ENCODE measurements at regions not wholly inside any gene's neighbourhood (a gene's known extent, or its start where the extent isn't known, plus 50 kb on each side); places are given as distances from the start of the nearest gene placed in this dataset.

GRCh38 chr14:62117751-62118105, 355.5 kb downstream of the SNAPC1 start:
- peaks cover 0 to 53% (median 13%) of the 10 kb centered on the region in 3 experiments for H3K27me3 ChIP-seq (ENCODE audit: control insufficient read depth in 3 of 3, insufficient read depth in 3 of 3, low read depth in 1 of 3, low read length in 3 of 3)

GRCh38 chr14:62118461-62118860, 356.2 kb downstream of the SNAPC1 start:
- Histone ChIP-seq H3K9me3 (replicated peaks in 1 of 2; ENCODE audit: control insufficient read depth in 2 of 2, insufficient read depth in 1 of 2, low read depth in 1 of 2, low read length in 2 of 2) (no peaks in the 10 kb centered on the region), H3K9ac (ENCODE audit: low read depth, low read length, poor library complexity) (no peak overlapping the region), H2BK15ac (ENCODE audit: low read length) (no peak overlapping the region), H3K27ac (replicated peaks; ENCODE audit: low read length) (no peak overlapping the region), H3K4ac (ENCODE audit: low read length) (no peak overlapping the region), H3K27me3 (ENCODE audit: control insufficient read depth in 3 of 3, insufficient read depth in 3 of 3, low read depth in 1 of 3, low read length in 3 of 3) (peaks cover 0 to 53% (median 13%) of the 10 kb centered on the region in 3 experiments), H3K79me1 (ENCODE audit: low read depth, low read length) (no peaks in the 10 kb centered on the region), H3K18ac (ENCODE audit: low read length) (no peak overlapping the region), H3K14ac (ENCODE audit: low read length) (no peak overlapping the region), H3K23ac (ENCODE audit: low read depth, low read length, poor library complexity) (no peak overlapping the region), H2BK5ac (ENCODE audit: low read length) (no peak overlapping the region), H3K4me3 (ENCODE audit: low read length in 2 of 2) (no peak overlapping the region), H3K4me2 (ENCODE audit: insufficient read depth, low read length, poor library complexity, severe bottlenecking) (no peak overlapping the region), H3K4me1 (ENCODE audit: control insufficient read depth in 2 of 2, insufficient read depth in 1 of 2, low read depth in 1 of 2, low read length in 2 of 2) (peaks cover 2 to 3% of the 10 kb centered on the region in 2 donors), H3K36me3 (replicated peaks in 1 of 2; ENCODE audit: control insufficient read depth in 2 of 2, insufficient read depth in 2 of 2, low read length in 2 of 2) (no peaks in the 10 kb centered on the region), H2AK5ac (ENCODE audit: low read depth, low read length) (no peak overlapping the region), H2BK120ac (ENCODE audit: low read depth, low read length) (no peak overlapping the region), H4K8ac (ENCODE audit: low read depth, low read length) (no peak overlapping the region), H4K91ac (ENCODE audit: low read depth, low read length, poor library complexity) (no peak overlapping the region), H2AFZ (ENCODE audit: low read length) (no peak overlapping the region), H2BK12ac (ENCODE audit: low read length) (no peak overlapping the region)
- DNase-seq (ENCODE audit: low spot score): no peak
- no CpG with 5 or more reads among the region's 4 CpGs for WGBS, 2 donors (ENCODE audit: extremely low coverage in 2 of 2, insufficient read length in 2 of 2, insufficient replicate concordance in 1 of 2)

More at GRCh38 chr14:62117751-62118105, 355.5 kb downstream of the SNAPC1 start:
- Histone ChIP-seq H3K9ac (ENCODE audit: low read depth, low read length, poor library complexity) (no peak overlapping the region), H4K91ac (ENCODE audit: low read depth, low read length, poor library complexity) (no peak overlapping the region), H2AFZ (ENCODE audit: low read length) (peak overlapping the region; percentile 92), H3K36me3 (replicated peaks in 1 of 2; ENCODE audit: control insufficient read depth in 2 of 2, insufficient read depth in 2 of 2, low read length in 2 of 2) (no peaks in the 10 kb centered on the region), H2BK12ac (ENCODE audit: low read length) (no peak overlapping the region), H3K27ac (replicated peaks; ENCODE audit: low read length) (no peak overlapping the region), H3K79me1 (ENCODE audit: low read depth, low read length) (no peaks in the 10 kb centered on the region), H4K8ac (ENCODE audit: low read depth, low read length) (no peak overlapping the region), H3K9me3 (replicated peaks in 1 of 2; ENCODE audit: control insufficient read depth in 2 of 2, insufficient read depth in 1 of 2, low read depth in 1 of 2, low read length in 2 of 2) (no peaks in the 10 kb centered on the region), H3K18ac (ENCODE audit: low read length) (no peak overlapping the region), H2BK5ac (ENCODE audit: low read length) (no peak overlapping the region), H3K4me1 (ENCODE audit: control insufficient read depth in 2 of 2, insufficient read depth in 1 of 2, low read depth in 1 of 2, low read length in 2 of 2) (peaks cover 2 to 3% of the 10 kb centered on the region in 2 donors), H3K14ac (ENCODE audit: low read length) (no peak overlapping the region), H3K4me3 (ENCODE audit: low read length in 2 of 2) (peak overlapping the region in 1 of 2 donors; percentile 74), H3K4ac (ENCODE audit: low read length) (no peak overlapping the region), H2BK120ac (ENCODE audit: low read depth, low read length) (no peak overlapping the region), H3K4me2 (ENCODE audit: insufficient read depth, low read length, poor library complexity, severe bottlenecking) (peak overlapping the region; percentile 96), H2AK5ac (ENCODE audit: low read depth, low read length) (no peak overlapping the region), H2BK15ac (ENCODE audit: low read length) (no peak overlapping the region), H3K23ac (ENCODE audit: low read depth, low read length, poor library complexity) (no peak overlapping the region)
- no peak for DNase-seq (ENCODE audit: low spot score)
- WGBS, 2 donors (ENCODE audit: extremely low coverage in 2 of 2, insufficient read length in 2 of 2, insufficient replicate concordance in 1 of 2): no CpG with 5 or more reads among the region's 10 CpGs

GRCh38 chr14:62118871-62119270, 356.7 kb downstream of the SNAPC1 start:
- H4K91ac ChIP-seq (ENCODE audit: low read depth, low read length, poor library complexity): no peak overlapping the region
- WGBS, 2 donors (ENCODE audit: extremely low coverage in 2 of 2, insufficient read length in 2 of 2, insufficient replicate concordance in 1 of 2): no CpG with 5 or more reads among the region's 6 CpGs
- H4K8ac ChIP-seq (ENCODE audit: low read depth, low read length): no peak overlapping the region
- H3K9ac ChIP-seq (ENCODE audit: low read depth, low read length, poor library complexity): no peak overlapping the region
- no peak overlapping the region for H3K4me3 ChIP-seq (ENCODE audit: low read length in 2 of 2)
- no peak overlapping the region for H2BK15ac ChIP-seq (ENCODE audit: low read length)
- no peak overlapping the region for H2BK120ac ChIP-seq (ENCODE audit: low read depth, low read length)
- H3K27ac ChIP-seq (replicated peaks; ENCODE audit: low read length): no peak overlapping the region
- H3K4me2 ChIP-seq (ENCODE audit: insufficient read depth, low read length, poor library complexity, severe bottlenecking): no peak overlapping the region
- H3K4me1 ChIP-seq (ENCODE audit: control insufficient read depth in 2 of 2, insufficient read depth in 1 of 2, low read depth in 1 of 2, low read length in 2 of 2): peaks cover 2 to 3% of the 10 kb centered on the region in 2 donors
- peaks cover 0 to 53% (median 13%) of the 10 kb centered on the region in 3 experiments for H3K27me3 ChIP-seq (ENCODE audit: control insufficient read depth in 3 of 3, insufficient read depth in 3 of 3, low read depth in 1 of 3, low read length in 3 of 3)
- H2AK5ac ChIP-seq (ENCODE audit: low read depth, low read length): no peak overlapping the region
- no peak overlapping the region for H2BK5ac ChIP-seq (ENCODE audit: low read length)
- no peak for DNase-seq (ENCODE audit: low spot score)
- no peaks in the 10 kb centered on the region for H3K9me3 ChIP-seq (replicated peaks in 1 of 2; ENCODE audit: control insufficient read depth in 2 of 2, insufficient read depth in 1 of 2, low read depth in 1 of 2, low read length in 2 of 2)
- no peak overlapping the region for H3K23ac ChIP-seq (ENCODE audit: low read depth, low read length, poor library complexity)
- no peaks in the 10 kb centered on the region for H3K79me1 ChIP-seq (ENCODE audit: low read depth, low read length)
- no peak overlapping the region for H3K4ac ChIP-seq (ENCODE audit: low read length)
- no peak overlapping the region for H3K18ac ChIP-seq (ENCODE audit: low read length)
- no peak overlapping the region for H3K14ac ChIP-seq (ENCODE audit: low read length)
- H2AFZ ChIP-seq (ENCODE audit: low read length): no peak overlapping the region
- no peaks in the 10 kb centered on the region for H3K36me3 ChIP-seq (replicated peaks in 1 of 2; ENCODE audit: control insufficient read depth in 2 of 2, insufficient read depth in 2 of 2, low read length in 2 of 2)
- H2BK12ac ChIP-seq (ENCODE audit: low read length): no peak overlapping the region

DNA sequence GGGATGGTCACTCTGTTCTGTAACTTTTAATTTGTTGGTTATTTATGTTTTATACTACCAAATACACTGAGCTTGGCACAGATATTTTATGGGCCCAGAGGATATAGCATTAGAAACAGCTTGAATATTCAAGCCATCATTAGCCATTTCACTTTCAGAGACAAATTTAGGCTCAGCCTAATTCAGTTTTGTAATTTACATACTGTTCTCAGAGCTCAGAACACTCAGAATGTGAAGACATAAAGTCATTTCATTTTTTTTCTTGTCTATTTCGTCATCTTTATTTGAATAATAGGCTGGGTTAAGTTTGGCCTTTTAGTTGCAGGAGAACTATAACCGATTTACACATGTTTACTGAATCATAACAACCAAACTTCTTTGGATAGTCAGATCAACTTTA, 361.7 kb downstream of the SNAPC1 start:
- Histone ChIP-seq H3K4ac (ENCODE audit: low read length) (no peak overlapping the region), H2AFZ (ENCODE audit: low read length) (no peak overlapping the region), H4K8ac (ENCODE audit: low read depth, low read length) (no peak overlapping the region), H3K4me1 (ENCODE audit: control insufficient read depth in 2 of 2, insufficient read depth in 1 of 2, low read depth in 1 of 2, low read length in 2 of 2) (peaks cover 0 to 1% of the 10 kb centered on the region in 2 donors), H3K4me2 (ENCODE audit: insufficient read depth, low read length, poor library complexity, severe bottlenecking) (no peak overlapping the region), H3K14ac (ENCODE audit: low read length) (no peak overlapping the region), H3K23ac (ENCODE audit: low read depth, low read length, poor library complexity) (no peak overlapping the region), H4K91ac (ENCODE audit: low read depth, low read length, poor library complexity) (no peak overlapping the region), H2BK15ac (ENCODE audit: low read length) (no peak overlapping the region), H2BK120ac (ENCODE audit: low read depth, low read length) (no peak overlapping the region), H3K4me3 (ENCODE audit: low read length in 2 of 2) (no peak overlapping the region), H2AK5ac (ENCODE audit: low read depth, low read length) (no peak overlapping the region), H3K9ac (ENCODE audit: low read depth, low read length, poor library complexity) (no peak overlapping the region), H2BK12ac (ENCODE audit: low read length) (no peak overlapping the region), H3K18ac (ENCODE audit: low read length) (no peak overlapping the region), H3K27me3 (ENCODE audit: control insufficient read depth in 3 of 3, insufficient read depth in 3 of 3, low read depth in 1 of 3, low read length in 3 of 3) (peaks cover 0 to 5% (median 0%) of the 10 kb centered on the region in 3 experiments), H2BK5ac (ENCODE audit: low read length) (no peak overlapping the region), H3K27ac (replicated peaks; ENCODE audit: low read length) (no peak overlapping the region), H3K9me3 (replicated peaks in 1 of 2; ENCODE audit: control insufficient read depth in 2 of 2, insufficient read depth in 1 of 2, low read depth in 1 of 2, low read length in 2 of 2) (no peaks in the 10 kb centered on the region), H3K36me3 (replicated peaks in 1 of 2; ENCODE audit: control insufficient read depth in 2 of 2, insufficient read depth in 2 of 2, low read length in 2 of 2) (no peaks in the 10 kb centered on the region), H3K79me1 (ENCODE audit: low read depth, low read length) (no peaks in the 10 kb centered on the region)
- WGBS, 2 donors (ENCODE audit: extremely low coverage in 2 of 2, insufficient read length in 2 of 2, insufficient replicate concordance in 1 of 2): no CpG with 5 or more reads among the region's 2 CpGs
- no peak for DNase-seq (ENCODE audit: low spot score)
